ENCODE measurements at regions not wholly inside any gene's neighbourhood (a gene's known extent, or its start where the extent isn't known, plus 50 kb on each side); places are given as distances from the start of the nearest gene placed in this dataset.
"Not testable (repeated sequence)": the region's sequence is repeated elsewhere in the genome, so short reads cannot be mapped to it uniquely, and the experiment has no call there.

DNA sequence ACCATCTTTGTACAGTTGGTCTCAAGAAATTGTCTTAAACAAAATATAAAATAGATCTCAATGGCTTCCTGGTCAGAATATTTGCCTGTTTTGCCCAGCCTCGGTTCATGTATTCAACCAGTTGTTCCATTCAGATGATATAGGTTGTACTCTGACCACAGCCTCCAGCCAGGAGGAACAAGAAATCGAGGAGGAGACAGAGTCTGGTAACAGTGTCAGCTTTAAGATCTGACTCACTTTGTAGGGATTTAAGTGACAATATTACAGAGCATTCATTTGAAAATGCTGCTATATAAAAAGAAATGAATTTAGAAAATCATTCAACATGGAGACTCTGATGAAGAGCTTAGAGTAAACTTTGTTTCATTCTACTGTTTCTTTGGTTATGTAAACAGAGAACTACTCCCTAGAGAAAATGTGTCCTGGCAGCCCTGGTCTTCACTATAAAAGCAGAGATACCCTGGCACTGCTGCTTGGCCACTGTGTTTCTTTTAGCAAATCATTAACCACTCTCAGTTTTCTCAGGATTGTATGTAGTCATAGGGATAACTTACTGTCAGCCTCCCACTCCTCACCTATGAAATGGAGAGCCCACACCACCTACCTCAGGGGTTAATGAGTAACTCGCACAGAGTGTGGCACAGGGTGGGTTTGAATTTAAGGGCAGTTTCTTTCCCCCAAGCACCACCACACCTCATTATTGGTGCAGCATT, 53.5 kb downstream of the PAGE2 start:
- no peak for ATAC-seq
- no peak for DNase-seq (ENCODE audit: low spot score in 2 of 2)
- Mint-ChIP-seq H3K36me3 (peaks cover 6% of the 10 kb centered on the region), H3K4me3 (no peak overlapping the region), H3K9me3 (no peaks in the 10 kb centered on the region), H3K27ac (no peak overlapping the region), H3K4me1 (no peaks in the 10 kb centered on the region)

DNA sequence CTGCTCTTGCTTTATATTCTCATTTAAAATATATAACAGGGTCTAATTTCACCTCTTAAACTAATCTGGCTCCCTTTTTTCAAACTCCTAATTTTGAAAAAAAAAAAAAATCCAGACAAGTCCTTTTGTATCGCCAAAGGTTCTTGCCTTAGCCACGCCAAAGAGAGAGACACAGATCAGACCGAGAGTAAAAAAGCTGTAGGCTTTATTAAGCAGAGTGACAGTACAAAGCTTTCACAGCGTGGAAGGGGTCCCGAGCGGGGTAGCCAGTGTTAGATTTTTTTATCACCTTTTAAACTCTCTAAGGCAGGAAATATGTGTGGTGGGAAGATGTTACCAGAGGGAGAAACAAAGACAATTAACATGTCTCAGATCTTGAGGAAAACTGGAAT, 54.1 kb downstream of the PAGE2 start:
- Mint-ChIP-seq H3K4me3 (no peak overlapping the region), H3K36me3 (peaks cover 6% of the 10 kb centered on the region), H3K4me1 (no peaks in the 10 kb centered on the region), H3K9me3 (no peaks in the 10 kb centered on the region), H3K27ac (no peak overlapping the region)
- DNase-seq (ENCODE audit: low spot score in 2 of 2): no peak
- no peak for ATAC-seq

DNA sequence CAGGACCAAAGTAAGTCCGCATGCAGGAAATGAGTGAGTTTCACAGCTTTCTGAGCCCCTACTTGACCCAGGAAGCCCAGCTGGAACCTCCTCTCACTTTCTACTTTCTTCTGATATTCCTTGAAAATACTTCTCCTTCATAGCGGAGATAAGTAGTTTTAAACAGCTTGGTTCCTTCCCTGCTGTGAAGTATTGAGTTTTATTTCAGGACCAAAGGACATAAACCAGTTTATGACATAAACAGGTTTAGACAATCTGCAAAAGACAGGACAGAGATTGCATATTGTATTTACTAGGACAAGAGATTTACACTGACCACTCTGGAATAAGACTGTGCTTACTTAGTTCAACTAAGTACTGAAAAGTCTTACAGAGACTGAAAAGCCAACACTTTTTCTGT, 54.8 kb downstream of the PAGE2 start:
- Mint-ChIP-seq H3K4me3 (no peak overlapping the region), H3K27ac (no peak overlapping the region), H3K9me3 (no peaks in the 10 kb centered on the region), H3K4me1 (no peaks in the 10 kb centered on the region), H3K36me3 (peaks cover 6% of the 10 kb centered on the region)
- ATAC-seq (no peak), DNase-seq (ENCODE audit: low spot score in 2 of 2) (no peak)

DNA sequence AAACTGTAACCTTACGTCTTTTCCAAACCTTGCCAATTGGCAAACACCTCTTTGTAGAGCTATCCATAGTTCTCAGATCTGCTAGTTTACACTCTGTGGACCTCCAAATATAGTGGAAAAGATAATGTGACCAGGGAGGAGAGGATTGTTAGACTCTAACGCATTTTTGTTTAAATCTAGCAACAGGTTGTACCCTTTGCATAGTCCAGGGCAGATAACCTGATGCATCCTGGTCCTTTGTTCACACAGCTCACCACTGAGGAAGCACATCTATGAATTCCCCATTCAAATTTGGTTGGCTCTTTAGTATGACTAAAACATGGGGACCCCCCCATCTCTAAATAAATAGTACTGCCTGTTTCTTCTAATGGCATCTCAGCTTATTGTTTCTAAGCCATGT, 55.9 kb downstream of the PAGE2 start:
- no peaks in the 10 kb centered on the region for H3K9me3 Mint-ChIP-seq
- ATAC-seq (no peak), DNase-seq (ENCODE audit: low spot score in 2 of 2) (no peak)
- no peak overlapping the region for H3K27ac Mint-ChIP-seq
- H3K36me3 Mint-ChIP-seq: peaks cover 6% of the 10 kb centered on the region
- H3K4me3 Mint-ChIP-seq: no peak overlapping the region
- H3K4me1 Mint-ChIP-seq: no peaks in the 10 kb centered on the region

DNA sequence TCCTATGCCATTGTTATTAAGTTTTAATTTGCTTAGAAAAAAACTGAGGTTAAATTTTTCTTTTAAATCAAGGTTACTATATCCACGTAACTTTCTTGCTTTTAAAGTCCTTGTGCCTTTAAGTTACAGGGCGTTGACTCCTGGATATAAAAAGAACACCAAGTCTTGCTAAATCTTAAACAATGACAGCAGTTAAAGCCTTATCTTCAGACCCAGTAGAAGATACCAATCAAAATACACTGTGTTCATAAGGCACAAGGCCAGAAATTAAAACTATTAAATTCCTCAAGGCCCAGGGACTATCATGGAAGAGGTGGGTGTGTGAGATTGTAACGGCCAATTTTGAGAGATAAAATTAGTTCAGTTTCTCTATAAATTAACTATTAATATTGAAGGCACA, 60.4 kb downstream of the PAGE2 start:
- ATAC-seq: no peak
- Mint-ChIP-seq H3K36me3 (peaks cover 6% of the 10 kb centered on the region), H3K9me3 (no peaks in the 10 kb centered on the region)

DNA sequence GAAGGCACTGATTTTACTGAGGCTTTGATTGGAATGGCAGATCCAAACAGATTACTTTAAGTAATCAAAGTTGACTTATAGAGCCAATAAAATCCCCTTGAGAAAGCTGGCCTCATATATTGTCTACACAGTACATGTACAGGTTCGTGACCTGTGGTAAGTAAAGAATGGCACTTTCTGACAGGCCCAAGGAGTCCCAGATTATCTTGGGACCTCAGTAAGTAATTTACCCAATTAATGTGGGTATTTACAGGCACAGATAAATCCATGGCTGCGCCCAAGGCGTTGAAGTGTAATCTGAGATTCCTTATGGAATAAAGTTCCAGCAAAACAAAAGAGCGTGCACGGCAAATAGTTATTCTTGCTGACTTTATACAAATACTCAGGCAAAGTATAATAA, 62.4 kb downstream of the PAGE2 start:
- ATAC-seq (no peak), DNase-seq (ENCODE audit: low spot score in 2 of 2) (no peak)
- no peaks in the 10 kb centered on the region for H3K9me3 Mint-ChIP-seq
- H3K4me3 Mint-ChIP-seq: no peak overlapping the region
- peaks cover 6% of the 10 kb centered on the region for H3K4me1 Mint-ChIP-seq
- no peak overlapping the region for H3K27ac Mint-ChIP-seq
- no peaks in the 10 kb centered on the region for H3K36me3 Mint-ChIP-seq

More for the DNA sequence above, 60.4 kb downstream of the PAGE2 start:
- Mint-ChIP-seq H3K4me3 (no peak overlapping the region), H3K4me1 (no peaks in the 10 kb centered on the region), H3K27ac (no peak overlapping the region)
- DNase-seq (ENCODE audit: low spot score in 2 of 2): no peak

DNA sequence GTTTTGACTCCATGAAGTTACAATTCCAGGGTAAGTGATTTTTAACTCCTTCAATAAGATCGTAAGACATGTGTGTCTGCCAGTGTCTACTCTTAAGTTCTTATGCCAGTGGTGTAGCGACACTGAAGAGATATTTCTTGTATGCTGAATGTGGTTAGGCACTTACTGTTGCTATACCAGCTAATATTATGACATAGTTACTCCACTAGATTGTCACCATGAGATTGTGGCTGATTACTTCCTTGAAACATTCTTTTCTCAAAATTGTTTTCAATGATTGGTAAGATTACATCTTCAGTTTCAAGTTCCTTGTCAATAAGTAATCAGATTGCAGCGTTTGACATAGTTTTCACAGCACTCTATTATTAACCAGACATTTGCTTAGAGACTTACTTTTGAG, 60.6 kb upstream of the PAGE5 start:
- DNase-seq (ENCODE audit: low spot score in 2 of 2) (no peak), ATAC-seq (no peak)
- Mint-ChIP-seq H3K36me3 (peaks cover 18% of the 10 kb centered on the region), H3K9me3 (no peaks in the 10 kb centered on the region), H3K27ac (no peak overlapping the region), H3K4me3 (peak overlapping the region; percentile 86), H3K4me1 (peaks cover 20% of the 10 kb centered on the region)

DNA sequence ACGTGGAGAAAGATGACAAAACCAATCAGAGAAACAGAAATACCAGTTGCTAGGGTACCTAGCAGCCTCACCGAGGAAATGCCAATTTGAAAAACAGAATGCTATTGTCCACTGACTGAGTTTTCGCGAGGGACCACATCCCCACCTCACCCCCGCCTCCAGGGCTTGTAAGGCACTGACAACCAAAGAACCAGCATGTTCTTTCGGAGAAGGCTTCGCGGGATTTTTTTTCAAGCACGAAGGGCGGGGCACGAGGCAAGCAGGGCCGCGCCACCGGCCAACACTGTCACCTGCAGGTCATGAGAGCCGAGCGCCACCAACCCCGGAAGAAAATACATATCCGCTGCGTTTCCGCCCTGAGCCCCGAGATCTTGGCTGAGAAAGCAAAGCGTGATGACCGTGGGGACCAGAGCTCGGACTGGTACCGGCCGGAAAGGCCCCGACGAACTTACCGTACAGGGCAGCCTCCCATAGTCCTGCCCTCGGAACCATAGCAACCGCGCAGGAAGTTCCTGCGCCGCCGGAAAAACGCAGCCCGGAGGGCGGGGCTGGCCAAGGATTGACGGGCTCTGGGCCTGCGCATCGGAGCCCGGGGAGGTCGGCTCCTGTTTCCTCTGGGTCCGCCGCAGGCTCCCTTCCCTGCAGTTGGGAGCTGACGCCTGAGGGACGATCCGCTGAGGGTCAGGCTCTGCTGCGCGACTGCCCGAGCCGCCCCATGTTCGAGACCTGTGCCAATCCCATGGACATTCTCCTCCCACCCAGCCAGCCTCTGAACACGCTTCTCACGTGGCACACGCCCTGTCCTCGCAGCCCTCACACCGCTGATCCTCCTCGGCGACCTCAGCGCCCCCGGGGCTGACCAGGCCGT, 59.2 kb upstream of the PAGE5 start:
- peak overlapping the region; percentile 95 for H3K27ac Mint-ChIP-seq
- peak; percentile 94 for ATAC-seq
- H3K9me3 Mint-ChIP-seq: no peaks in the 10 kb centered on the region

DNA sequence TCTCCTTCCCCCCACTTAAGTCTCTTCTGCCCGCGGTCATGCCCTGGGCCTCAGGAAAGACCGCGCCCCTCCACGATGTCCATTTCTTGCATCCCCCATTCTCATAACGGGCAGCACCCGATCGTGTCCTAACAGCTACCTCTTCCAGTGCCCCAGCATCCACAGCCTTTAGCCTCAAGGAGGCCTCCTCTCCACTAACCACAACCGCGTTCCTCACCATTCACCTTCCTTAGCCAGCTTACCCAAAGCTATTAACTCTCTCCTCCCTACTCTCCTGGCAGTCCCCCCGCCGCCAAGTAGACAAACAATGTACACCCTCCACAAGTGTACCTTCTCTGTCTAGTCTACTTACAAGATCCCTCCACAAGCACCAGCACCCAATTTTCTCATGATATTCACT, 58.6 kb upstream of the PAGE5 start:
- Mint-ChIP-seq H3K27ac (peak overlapping the region; percentile 95), H3K36me3 (peaks cover 18% of the 10 kb centered on the region), H3K4me1 (peaks cover 14% of the 10 kb centered on the region), H3K4me3 (peak overlapping the region; percentile 86), H3K9me3 (no peaks in the 10 kb centered on the region)
- no peak for ATAC-seq
- DNase-seq (ENCODE audit: low spot score in 2 of 2): no peak

More for the DNA sequence above, 59.2 kb upstream of the PAGE5 start:
- Mint-ChIP-seq H3K36me3 (peaks cover 18% of the 10 kb centered on the region), H3K4me1 (peaks cover 14% of the 10 kb centered on the region), H3K4me3 (peak overlapping the region; percentile 86)
- DNase-seq (ENCODE audit: low spot score in 2 of 2): peak; percentile 70 to 89

DNA sequence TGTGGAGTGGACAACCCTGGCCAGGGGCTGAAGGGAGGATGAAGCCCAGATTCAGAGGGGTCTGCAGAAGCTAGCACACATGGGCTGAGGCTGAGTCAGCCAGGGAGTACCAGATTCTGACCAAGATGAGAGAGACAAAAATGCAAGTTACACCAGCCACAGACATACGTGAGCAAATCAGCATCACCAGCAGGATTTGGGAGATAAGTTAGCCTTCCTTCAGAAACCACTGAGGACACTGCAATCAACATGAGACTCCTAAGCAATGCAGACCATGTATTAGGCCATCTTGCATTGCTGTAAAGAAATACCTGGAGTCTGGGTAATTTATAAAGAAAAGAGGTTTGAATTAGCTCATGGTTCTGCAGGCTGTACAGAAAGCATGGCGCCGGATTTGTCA, 57.0 kb upstream of the PAGE5 start:
- H3K4me1 Mint-ChIP-seq: peaks cover 14% of the 10 kb centered on the region
- no peak overlapping the region for H3K4me3 Mint-ChIP-seq
- peaks cover 18% of the 10 kb centered on the region for H3K36me3 Mint-ChIP-seq
- ATAC-seq (no peak), DNase-seq (ENCODE audit: low spot score in 2 of 2) (no peak)
- no peaks in the 10 kb centered on the region for H3K9me3 Mint-ChIP-seq
- no peak overlapping the region for H3K27ac Mint-ChIP-seq

DNA sequence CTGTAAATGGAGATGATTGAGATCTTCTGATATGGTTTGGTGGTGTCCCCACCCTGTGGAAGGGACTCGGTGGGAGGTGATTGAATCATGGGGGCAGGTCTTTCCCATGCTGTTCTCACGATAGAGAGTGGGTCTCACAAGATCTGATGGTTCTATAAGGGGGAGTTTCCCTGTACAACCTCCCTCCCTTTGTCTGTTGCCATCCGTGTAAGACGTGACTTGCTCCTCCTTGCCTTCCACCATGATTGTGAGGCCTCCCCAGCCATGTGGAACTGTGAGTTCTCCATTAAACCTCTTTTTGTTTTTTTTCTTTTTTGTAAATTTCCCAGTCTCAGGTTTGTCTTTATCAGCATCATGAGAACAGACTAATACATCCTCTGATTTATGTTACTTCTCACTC, 55.1 kb upstream of the PAGE5 start:
- DNase-seq (ENCODE audit: low spot score in 2 of 2); H3K4me1 Mint-ChIP-seq; H3K9me3 Mint-ChIP-seq; H3K27ac Mint-ChIP-seq; H3K4me3 Mint-ChIP-seq; ATAC-seq: not testable (repeated sequence)
- peaks cover 18% of the 10 kb centered on the region for H3K36me3 Mint-ChIP-seq

DNA sequence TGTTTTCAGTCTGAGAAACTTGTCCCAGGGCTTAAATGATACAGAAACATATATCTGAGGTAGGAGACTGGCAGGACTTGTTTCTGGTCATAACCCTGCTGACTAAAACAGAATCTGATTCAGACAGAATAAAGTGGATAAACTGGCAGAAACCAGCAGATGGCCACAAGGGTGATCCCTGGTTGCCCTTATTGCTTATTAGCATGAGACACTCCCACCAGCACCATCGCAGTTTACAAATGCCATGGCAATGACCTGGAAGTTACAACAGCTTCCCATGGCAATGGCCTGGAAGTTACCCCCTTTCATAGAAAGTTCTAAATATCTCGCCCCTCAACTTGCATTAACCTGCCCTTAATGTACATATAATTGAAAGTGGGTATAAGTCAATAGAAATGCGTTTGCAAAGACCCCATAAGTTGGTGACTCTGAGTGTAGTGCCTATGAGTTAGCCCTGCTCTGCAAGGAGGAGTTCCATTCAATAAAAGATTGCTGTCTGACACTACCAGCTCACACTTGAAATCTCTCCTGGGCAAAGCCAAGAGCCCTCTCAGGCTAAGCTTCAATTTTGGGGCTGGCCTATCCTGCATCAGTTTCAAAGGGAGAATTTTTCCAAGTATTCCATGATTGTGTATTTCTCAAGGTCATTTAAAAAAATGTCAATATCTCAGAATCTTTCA, 52.9 kb upstream of the PAGE5 start:
- Mint-ChIP-seq H3K36me3 (no peaks in the 10 kb centered on the region), H3K4me3 (no peak overlapping the region), H3K4me1 (no peaks in the 10 kb centered on the region), H3K9me3 (no peaks in the 10 kb centered on the region), H3K27ac (no peak overlapping the region)
- ATAC-seq (no peak), DNase-seq (ENCODE audit: low spot score in 2 of 2) (no peak)

DNA sequence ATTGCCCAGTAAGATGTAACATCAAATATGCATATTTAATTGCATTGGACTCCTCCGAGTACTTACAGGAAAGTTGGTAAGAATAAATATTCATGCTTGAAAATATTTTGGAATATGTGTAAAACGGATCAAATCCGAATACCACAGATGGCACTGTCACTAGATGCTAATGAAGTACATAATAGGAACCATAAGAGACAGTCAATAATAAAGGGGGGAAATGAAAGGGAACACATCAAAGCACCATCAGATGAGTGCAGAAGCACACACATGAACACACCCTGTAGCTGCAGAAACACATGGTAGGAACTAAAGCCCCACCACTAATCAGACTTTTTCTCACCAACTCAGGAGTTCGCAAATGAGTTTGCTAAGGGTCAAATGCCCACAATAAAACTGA, 52.2 kb upstream of the PAGE5 start:
- H3K9me3 Mint-ChIP-seq: no peaks in the 10 kb centered on the region
- ATAC-seq: no peak

DNA sequence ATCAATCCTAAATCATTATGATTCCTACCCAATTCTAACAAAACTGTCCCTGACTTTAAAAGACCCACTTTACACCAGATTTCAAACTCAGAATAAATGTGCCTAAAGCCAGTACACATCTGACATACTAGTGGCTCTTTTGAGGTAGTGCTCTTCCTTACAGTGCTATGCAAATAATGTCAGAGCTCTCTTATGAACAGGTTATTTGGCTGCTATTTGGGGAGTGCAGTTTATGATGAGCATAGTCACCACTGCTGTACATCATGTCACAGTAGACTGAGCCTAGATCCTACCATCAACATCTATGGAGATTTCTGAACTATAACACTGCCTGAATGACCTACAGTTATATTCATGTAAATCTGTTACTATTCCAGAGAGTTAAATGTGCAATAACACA, 50.4 kb upstream of the PAGE5 start:
- no peak overlapping the region for H3K27ac Mint-ChIP-seq
- DNase-seq (ENCODE audit: low spot score in 2 of 2) (no peak), ATAC-seq (no peak)
- no peaks in the 10 kb centered on the region for H3K4me1 Mint-ChIP-seq
- no peaks in the 10 kb centered on the region for H3K36me3 Mint-ChIP-seq
- no peak overlapping the region for H3K4me3 Mint-ChIP-seq
- H3K9me3 Mint-ChIP-seq: no peaks in the 10 kb centered on the region

More for the DNA sequence above, 52.2 kb upstream of the PAGE5 start:
- H3K4me3 Mint-ChIP-seq: no peak overlapping the region
- no peak for DNase-seq (ENCODE audit: low spot score in 2 of 2)
- no peak overlapping the region for H3K27ac Mint-ChIP-seq
- no peaks in the 10 kb centered on the region for H3K36me3 Mint-ChIP-seq
- H3K4me1 Mint-ChIP-seq: no peaks in the 10 kb centered on the region
